BE2C (cell line): ENCODE measurements at regions not wholly inside any gene's neighbourhood (a gene's known extent, or its start where the extent isn't known, plus 50 kb on each side); places are given as distances from the start of the nearest gene placed in this dataset.

Experiments
- DNase-seq: peaks from one replicate; pipeline ENCODE4 v3.0.0-alpha.2; 2020
- H3K27me3 ChIP-seq: fragments of 250-450 bp; sonication (Bioruptor Pico); 2 replicates; pipeline ENCODE4 v1.5.1; 2020; ENCODE audit warnings: mild to moderate bottlenecking
- H3K36me3 ChIP-seq: fragments of 250-450 bp; sonication (Bioruptor Pico); 2 replicates; pipeline ENCODE4 v1.5.1; 2020; ENCODE audit warnings: mild to moderate bottlenecking
- H3K4me1 ChIP-seq: fragments of 250-450 bp; sonication (Bioruptor Pico); 2 replicates; pipeline ENCODE4 v1.5.1; 2020
- H3K4me3 ChIP-seq: 2 replicates; pipeline ENCODE4 v1.5.1; 2011; ENCODE audit warnings: low read depth, low read length
- H3K9me3 ChIP-seq: fragments of 250-450 bp; sonication (Bioruptor Pico); 2 replicates; pipeline ENCODE4 v1.5.1; 2020
- CTCF ChIP-seq: IDR thresholded peaks from 2 replicates; pipeline ENCODE4 v1.5.1; 2012; ENCODE audit warnings: mild to moderate bottlenecking, low read depth, low read length

GRCh38 chr6:137353842-137354397 lies 134.7 kb upstream of the IFNGR1 start:
- no peak for DNase-seq
- no peak overlapping the region for H3K4me3 ChIP-seq

GRCh38 chr6:137353346-137353745 lies 134.2 kb upstream of the IFNGR1 start:
- H3K27me3 ChIP-seq, result no peaks in the 10 kb centered on the region
- H3K4me3 ChIP-seq, result no peak overlapping the region
- no peaks in the 10 kb centered on the region; the same call in 1 of the 2 replicates for H3K4me1 ChIP-seq
- no peak for TF ChIP-seq CTCF
- H3K9me3 ChIP-seq, result no peaks in the 10 kb centered on the region
- DNase-seq, result no peak
- H3K36me3 ChIP-seq, result no peaks in the 10 kb centered on the region

More at GRCh38 chr6:137353842-137354397, 134.7 kb upstream of the IFNGR1 start:
- H3K36me3 ChIP-seq, result no peaks in the 10 kb centered on the region
- no peaks in the 10 kb centered on the region for H3K27me3 ChIP-seq
- no peak for TF ChIP-seq CTCF
- H3K9me3 ChIP-seq, result no peaks in the 10 kb centered on the region
- no peaks in the 10 kb centered on the region; the same call in 1 of the 2 replicates for H3K4me1 ChIP-seq

- TF ChIP-seq CTCF, result no peak
- Histone ChIP-seq H3K36me3 (no peaks in the 10 kb centered on the region), H3K9me3 (no peaks in the 10 kb centered on the region), H3K4me1 (no peaks in the 10 kb centered on the region; the same call in 1 of the 2 replicates), H3K27me3 (no peaks in the 10 kb centered on the region), H3K4me3 (no peak overlapping the region)
- DNase-seq, result no peak
These were observed 133.7 kb upstream of the IFNGR1 start for GRCh38 chr6:137352859-137353258.

- no peak for DNase-seq
- TF ChIP-seq CTCF, result no peak
- Histone ChIP-seq H3K4me1 (no peaks in the 10 kb centered on the region), H3K27me3 (no peaks in the 10 kb centered on the region), H3K4me3 (no peak overlapping the region), H3K9me3 (no peaks in the 10 kb centered on the region), H3K36me3 (no peaks in the 10 kb centered on the region)
These were observed 132.7 kb upstream of the IFNGR1 start for GRCh38 chr6:137351890-137352289.

- no peak overlapping the region for H3K4me3 ChIP-seq
- no peaks in the 10 kb centered on the region for H3K9me3 ChIP-seq
- no peak for TF ChIP-seq CTCF
- H3K4me1 ChIP-seq, result no peaks in the 10 kb centered on the region
- DNase-seq, result no peak
- H3K36me3 ChIP-seq, result no peaks in the 10 kb centered on the region
- peaks cover 4% of the 10 kb centered on the region; the same call in 1 of the 2 replicates for H3K27me3 ChIP-seq
These were observed 131.7 kb upstream of the IFNGR1 start for GRCh38 chr6:137350857-137351256.

- no peak for DNase-seq
- Histone ChIP-seq H3K4me3 (no peak overlapping the region), H3K27me3 (peaks cover 7% of the 10 kb centered on the region; the same call in 1 of the 2 replicates), H3K9me3 (no peaks in the 10 kb centered on the region), H3K4me1 (no peaks in the 10 kb centered on the region), H3K36me3 (no peaks in the 10 kb centered on the region)
- TF ChIP-seq CTCF, result no peak
These were observed 131.0 kb upstream of the IFNGR1 start for GRCh38 chr6:137349856-137350830.
